GM12864 (cell line): ENCODE measurements at regions not wholly inside any gene's neighbourhood (a gene's known extent, or its start where the extent isn't known, plus 50 kb on each side); places are given as distances from the start of the nearest gene placed in this dataset.
"Not testable (repeated sequence)": the region's sequence is repeated elsewhere in the genome, so short reads cannot be mapped to it uniquely, and the experiment has no call there.

Experiments used
- DNase-seq: peaks from one replicate; pipeline ENCODE4 v3.0.0-alpha.2; 2011; ENCODE audit warnings: low read depth
- H3K4me3 ChIP-seq: 2 replicates; pipeline ENCODE4 v1.5.1; 2011; ENCODE audit warnings: mild to moderate bottlenecking, low read depth, low read length, control low read depth
- TF ChIP-seq, protein P1 (sequence below): IDR thresholded peaks from 2 replicates; pipeline ENCODE4 v1.5.1; 2011; ENCODE audit warnings: low read depth, mild to moderate bottlenecking, moderate library complexity, low read length, control low read depth, inconsistent platforms; ENCODE audit errors: missing control alignments

DNA sequence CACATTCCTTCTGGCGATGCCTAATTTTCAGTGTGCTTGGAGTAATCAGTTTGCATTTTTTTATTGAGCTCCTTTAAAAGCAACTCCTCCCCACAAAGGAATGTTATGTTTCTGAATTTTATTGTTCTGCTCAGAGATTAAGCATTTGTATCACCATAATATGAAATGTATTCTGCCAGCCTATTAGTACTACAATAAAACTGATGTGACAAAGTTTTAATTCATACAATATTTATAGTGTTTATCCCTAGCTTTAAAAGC lies 236.9 kb upstream of the ASCC3 start:
- DNase-seq, result no peak
- TF ChIP-seq, protein P1, sequence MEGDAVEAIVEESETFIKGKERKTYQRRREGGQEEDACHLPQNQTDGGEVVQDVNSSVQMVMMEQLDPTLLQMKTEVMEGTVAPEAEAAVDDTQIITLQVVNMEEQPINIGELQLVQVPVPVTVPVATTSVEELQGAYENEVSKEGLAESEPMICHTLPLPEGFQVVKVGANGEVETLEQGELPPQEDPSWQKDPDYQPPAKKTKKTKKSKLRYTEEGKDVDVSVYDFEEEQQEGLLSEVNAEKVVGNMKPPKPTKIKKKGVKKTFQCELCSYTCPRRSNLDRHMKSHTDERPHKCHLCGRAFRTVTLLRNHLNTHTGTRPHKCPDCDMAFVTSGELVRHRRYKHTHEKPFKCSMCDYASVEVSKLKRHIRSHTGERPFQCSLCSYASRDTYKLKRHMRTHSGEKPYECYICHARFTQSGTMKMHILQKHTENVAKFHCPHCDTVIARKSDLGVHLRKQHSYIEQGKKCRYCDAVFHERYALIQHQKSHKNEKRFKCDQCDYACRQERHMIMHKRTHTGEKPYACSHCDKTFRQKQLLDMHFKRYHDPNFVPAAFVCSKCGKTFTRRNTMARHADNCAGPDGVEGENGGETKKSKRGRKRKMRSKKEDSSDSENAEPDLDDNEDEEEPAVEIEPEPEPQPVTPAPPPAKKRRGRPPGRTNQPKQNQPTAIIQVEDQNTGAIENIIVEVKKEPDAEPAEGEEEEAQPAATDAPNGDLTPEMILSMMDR, result no peak
- no peak overlapping the region for H3K4me3 ChIP-seq

DNA sequence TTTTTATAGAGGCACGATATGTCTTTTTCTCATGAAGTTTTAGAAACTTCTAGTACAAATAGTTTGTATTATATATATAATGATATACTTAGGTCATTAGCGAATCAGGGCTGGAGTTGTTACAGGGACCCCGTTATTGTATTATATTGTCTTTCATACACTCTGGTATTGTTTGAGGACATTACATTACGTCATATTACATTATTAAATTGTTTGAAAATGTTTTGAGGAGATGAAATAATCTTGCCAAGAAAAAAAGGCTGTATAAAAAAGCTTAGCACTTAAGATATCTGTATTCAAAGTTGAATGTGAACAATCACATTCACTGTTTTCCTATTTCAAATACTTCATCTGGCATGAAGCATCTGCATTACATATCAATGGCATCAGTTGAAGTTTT lies 239.6 kb upstream of the ASCC3 start:
- no peak for DNase-seq
- no peak overlapping the region for H3K4me3 ChIP-seq
- TF ChIP-seq, protein P1, result no peak

DNA sequence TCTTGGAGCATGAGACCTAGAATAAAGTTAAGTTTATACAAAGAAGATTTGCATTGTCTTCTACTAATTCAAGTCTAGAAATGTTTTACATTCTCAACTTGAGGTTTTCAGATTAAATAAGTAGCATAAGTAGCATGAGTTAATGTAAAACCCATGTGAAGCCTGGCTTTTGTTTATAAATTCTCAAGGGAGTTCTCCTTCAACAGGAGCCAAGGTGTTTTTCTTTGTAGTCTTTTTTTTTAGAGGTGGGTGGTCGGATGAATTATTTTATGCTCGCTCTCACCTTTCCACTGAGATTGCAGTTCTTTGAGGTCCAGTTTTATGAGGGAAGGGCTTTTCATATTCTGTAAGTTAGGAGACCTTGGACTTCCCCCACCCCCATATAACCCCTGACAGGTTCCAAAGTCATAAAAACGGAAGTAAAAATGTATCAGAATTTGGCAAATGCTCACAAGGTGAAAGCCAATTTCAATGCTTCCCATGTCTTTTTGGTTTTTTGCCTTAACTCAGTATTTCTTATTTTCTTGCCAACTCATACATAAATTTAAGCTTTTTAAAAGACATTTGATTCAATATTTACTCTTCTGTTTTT lies 244.3 kb upstream of the ASCC3 start:
- DNase-seq, result no peak
- H3K4me3 ChIP-seq, result no peak overlapping the region
- TF ChIP-seq, protein P1, result no peak

DNA sequence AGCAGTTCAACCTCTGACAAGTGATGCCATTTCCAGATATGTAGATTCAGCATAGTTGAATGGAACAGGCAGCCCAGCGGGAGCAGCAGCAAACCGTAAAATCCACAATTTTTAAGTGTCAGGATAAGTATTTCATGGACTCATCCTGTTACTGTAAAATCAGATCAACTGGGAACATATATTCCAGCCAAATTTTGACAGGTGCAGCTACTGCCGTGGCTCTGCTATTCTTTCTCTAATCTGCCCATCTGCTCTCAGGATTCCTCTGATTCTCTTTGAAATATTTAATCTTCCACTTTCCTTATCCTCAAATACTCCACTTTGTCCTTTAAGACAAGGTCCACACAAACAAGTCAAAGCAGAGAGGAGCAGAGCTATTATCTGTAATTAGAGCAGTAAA lies 245.4 kb upstream of the ASCC3 start:
- no peak for DNase-seq
- TF ChIP-seq, protein P1, result no peak
- H3K4me3 ChIP-seq, result no peak overlapping the region

DNA sequence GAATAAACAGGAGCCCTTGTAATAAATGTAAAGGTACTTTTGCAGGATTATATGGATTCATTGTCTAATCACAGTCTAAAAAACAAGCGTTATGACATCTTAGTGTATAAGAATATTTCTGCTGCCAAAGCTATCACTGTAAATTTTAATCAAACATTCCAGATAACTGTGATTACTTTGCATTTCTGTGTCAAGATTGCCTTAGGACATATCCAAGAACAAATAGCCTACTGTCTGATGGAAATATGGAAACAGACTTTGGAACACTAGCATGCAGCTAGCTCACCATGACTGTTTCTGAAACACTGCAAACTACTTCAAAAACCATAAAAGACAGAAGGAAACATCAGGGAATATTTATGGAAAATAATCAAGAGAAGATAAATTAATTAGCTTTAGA lies 248.7 kb upstream of the ASCC3 start:
- no peak for DNase-seq
- H3K4me3 ChIP-seq, result no peak overlapping the region
- TF ChIP-seq, protein P1, result no peak

DNA sequence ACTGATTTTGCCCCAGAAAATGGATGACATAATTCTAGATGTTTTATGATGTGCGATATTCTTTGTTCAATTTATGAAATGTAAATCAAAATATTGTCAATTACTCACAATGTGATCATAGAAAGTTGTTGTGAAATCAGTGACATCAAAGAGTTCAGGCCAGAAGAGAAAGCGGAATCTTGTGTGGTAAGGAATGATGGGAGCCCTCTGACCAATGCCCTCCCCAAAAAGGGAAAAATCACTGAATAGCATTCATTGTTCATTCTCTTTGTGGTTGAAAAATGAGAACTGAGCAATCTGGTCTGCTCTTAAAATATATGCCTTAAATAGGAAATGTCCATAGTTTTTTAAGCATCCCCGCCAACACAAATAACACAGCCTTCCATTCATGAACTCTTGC lies 247.1 kb upstream of the GRIK2 start:
- TF ChIP-seq, protein P1, result no peak
- no peak for DNase-seq

DNA sequence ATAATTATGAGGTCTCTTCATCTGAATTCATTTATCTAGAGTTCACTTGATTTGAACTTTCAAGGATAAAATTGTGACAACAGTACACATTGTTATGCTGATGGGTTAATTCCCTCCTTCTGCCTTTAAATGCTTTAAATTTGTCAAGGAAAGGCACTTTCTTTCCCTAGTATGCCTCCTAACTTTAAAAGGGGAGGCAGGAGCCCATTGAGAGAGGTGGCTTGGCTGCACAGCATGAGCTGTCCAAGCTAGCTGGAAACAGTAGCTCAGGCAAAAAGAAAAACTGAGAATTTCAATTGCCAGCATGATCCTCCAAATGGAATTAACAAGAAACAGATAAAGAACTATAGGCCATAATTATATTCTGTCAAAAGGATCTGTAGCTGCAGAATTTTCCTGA lies 243.3 kb upstream of the GRIK2 start:
- TF ChIP-seq, protein P1, result no peak
- no peak for DNase-seq
- H3K4me3 ChIP-seq, result no peak overlapping the region

More for the DNA sequence above, 247.1 kb upstream of the GRIK2 start:
- no peak overlapping the region for H3K4me3 ChIP-seq

DNA sequence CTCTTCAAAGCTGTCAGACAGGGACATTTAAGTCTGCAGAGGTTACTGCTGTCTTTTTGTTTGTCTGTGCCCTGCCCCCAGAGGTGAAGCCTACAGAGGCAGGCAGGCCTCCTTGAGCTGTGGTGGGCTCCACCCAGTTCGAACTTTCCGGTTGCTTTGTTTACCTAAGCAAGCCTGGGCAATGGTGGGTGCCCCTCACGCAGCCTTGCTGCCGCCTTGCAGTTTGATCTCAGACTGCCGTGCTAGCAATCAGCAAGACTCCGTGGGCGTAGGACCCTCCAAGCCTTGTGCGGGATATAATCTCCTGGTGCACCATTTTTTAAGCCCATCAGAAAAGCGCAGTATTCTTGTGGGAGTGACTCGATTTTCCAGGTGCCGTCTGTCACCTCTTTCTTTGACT lies 235.9 kb upstream of the GRIK2 start:
- not testable (repeated sequence) for DNase-seq

More for the DNA sequence above, 235.9 kb upstream of the GRIK2 start:
- not testable (repeated sequence) for H3K4me3 ChIP-seq
